ENCODE measurements at regions not wholly inside any gene's neighbourhood (a gene's known extent, or its start where the extent isn't known, plus 50 kb on each side); places are given as distances from the start of the nearest gene placed in this dataset.

- TF ChIP-seq CTCF (IDR thresholded peaks at IDR 0.05; ENCODE audit: low read depth, low read length, missing control alignments) = no peak
Observed at GRCh38 chr3:31244929-31245817, 287.6 kb upstream of the STT3B start.

GRCh38 chr3:31246293-31247062, 286.2 kb upstream of the STT3B start:
- no peak for TF ChIP-seq CTCF (IDR thresholded peaks at IDR 0.05; ENCODE audit: low read depth, low read length, missing control alignments)
- H3K4me3 ChIP-seq (ENCODE audit: low read depth, low read length) = no peak overlapping the region
- DNase-seq (ENCODE audit: low read depth) = no peak

More at GRCh38 chr3:31244929-31245817, 287.6 kb upstream of the STT3B start:
- no peak overlapping the region for H3K4me3 ChIP-seq (ENCODE audit: low read depth, low read length)
- DNase-seq (ENCODE audit: low read depth) = no peak

GRCh38 chr3:31247063-31247447, 285.7 kb upstream of the STT3B start:
- no peak for DNase-seq (ENCODE audit: low read depth)
- H3K4me3 ChIP-seq (ENCODE audit: low read depth, low read length) = no peak overlapping the region
- TF ChIP-seq CTCF (IDR thresholded peaks at IDR 0.05; ENCODE audit: low read depth, low read length, missing control alignments) = no peak

GRCh38 chr3:31247850-31248562, 284.7 kb upstream of the STT3B start:
- no peak overlapping the region for H3K4me3 ChIP-seq (ENCODE audit: low read depth, low read length)
- no peak for TF ChIP-seq CTCF (IDR thresholded peaks at IDR 0.05; ENCODE audit: low read depth, low read length, missing control alignments)
- DNase-seq (ENCODE audit: low read depth) = no peak

- H3K4me3 ChIP-seq (ENCODE audit: low read depth, low read length) = no peak overlapping the region
- TF ChIP-seq CTCF (IDR thresholded peaks at IDR 0.05; ENCODE audit: low read depth, low read length, missing control alignments) = no peak
- DNase-seq (ENCODE audit: low read depth) = no peak
Observed at GRCh38 chr3:31248563-31248992, 284.1 kb upstream of the STT3B start.

GRCh38 chr3:31249545-31249944, 283.2 kb upstream of the STT3B start:
- TF ChIP-seq CTCF (IDR thresholded peaks at IDR 0.05; ENCODE audit: low read depth, low read length, missing control alignments) = no peak
- no peak for DNase-seq (ENCODE audit: low read depth)
- H3K4me3 ChIP-seq (ENCODE audit: low read depth, low read length) = no peak overlapping the region

Data from GM12864 (cell line).